ENCODE measurements at regions not wholly inside any gene's neighbourhood (a gene's known extent, or its start where the extent isn't known, plus 50 kb on each side); places are given as distances from the start of the nearest gene placed in this dataset.

DNA sequence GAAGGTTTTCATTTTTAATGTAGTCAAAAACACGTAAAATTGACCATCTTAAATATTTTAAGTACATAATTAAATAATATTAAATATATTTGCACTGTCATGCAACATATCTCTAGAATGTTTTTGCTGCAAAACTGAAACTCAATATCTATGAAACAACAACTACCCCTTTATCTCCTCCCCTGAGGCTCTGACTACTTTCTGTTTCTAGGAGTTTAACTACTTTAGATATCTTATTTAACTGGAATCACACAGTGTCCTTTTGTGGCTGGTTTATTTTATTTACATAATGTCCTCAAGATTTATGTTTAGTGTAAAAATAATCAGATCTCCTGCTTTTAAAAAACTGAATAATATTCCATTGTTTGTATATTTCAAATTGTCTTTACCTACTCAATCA, 2003.9 kb downstream of the TP53TG3F start:
- no peaks in the 10 kb centered on the region for H3K36me3 ChIP-seq (ENCODE audit: control insufficient read depth, insufficient read depth, low read length)
- no peaks in the 10 kb centered on the region for H3K27me3 Mint-ChIP-seq (ENCODE audit: low read depth in 2 of 2)
- DNase-seq (no peak), ATAC-seq (no peak)
- no peaks in the 10 kb centered on the region for H3K27me3 ChIP-seq (ENCODE audit: control insufficient read depth, insufficient read depth, low read length)
- intact Hi-C loops (cut with micrococcal nuclease) = no loop called here
- peaks cover 19 to 30% of the 10 kb centered on the region in 2 donors for H3K9me3 Mint-ChIP-seq
- TF ChIP-seq, protein P1, sequence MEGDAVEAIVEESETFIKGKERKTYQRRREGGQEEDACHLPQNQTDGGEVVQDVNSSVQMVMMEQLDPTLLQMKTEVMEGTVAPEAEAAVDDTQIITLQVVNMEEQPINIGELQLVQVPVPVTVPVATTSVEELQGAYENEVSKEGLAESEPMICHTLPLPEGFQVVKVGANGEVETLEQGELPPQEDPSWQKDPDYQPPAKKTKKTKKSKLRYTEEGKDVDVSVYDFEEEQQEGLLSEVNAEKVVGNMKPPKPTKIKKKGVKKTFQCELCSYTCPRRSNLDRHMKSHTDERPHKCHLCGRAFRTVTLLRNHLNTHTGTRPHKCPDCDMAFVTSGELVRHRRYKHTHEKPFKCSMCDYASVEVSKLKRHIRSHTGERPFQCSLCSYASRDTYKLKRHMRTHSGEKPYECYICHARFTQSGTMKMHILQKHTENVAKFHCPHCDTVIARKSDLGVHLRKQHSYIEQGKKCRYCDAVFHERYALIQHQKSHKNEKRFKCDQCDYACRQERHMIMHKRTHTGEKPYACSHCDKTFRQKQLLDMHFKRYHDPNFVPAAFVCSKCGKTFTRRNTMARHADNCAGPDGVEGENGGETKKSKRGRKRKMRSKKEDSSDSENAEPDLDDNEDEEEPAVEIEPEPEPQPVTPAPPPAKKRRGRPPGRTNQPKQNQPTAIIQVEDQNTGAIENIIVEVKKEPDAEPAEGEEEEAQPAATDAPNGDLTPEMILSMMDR (IDR thresholded peaks at IDR 0.05) = no peak
- no peak overlapping the region for H3K4me3 ChIP-seq (ENCODE audit: low read length)
- no peak overlapping the region for H3K27ac Mint-ChIP-seq
- no peaks in the 10 kb centered on the region for H3K4me1 Mint-ChIP-seq
- H3K36me3 Mint-ChIP-seq = peaks cover 35% of the 10 kb centered on the region
- H3K4me3 Mint-ChIP-seq = no peak overlapping the region
- H3K27ac ChIP-seq (ENCODE audit: low read length) = no peak overlapping the region
- H3K9me3 ChIP-seq (ENCODE audit: control insufficient read depth, insufficient read depth, low read length) = peaks cover 41% of the 10 kb centered on the region
- no peaks in the 10 kb centered on the region for H3K4me1 ChIP-seq (ENCODE audit: control insufficient read depth, insufficient read depth, low read length)
- whole genome bisulfite sequencing (ENCODE audit: insufficient coverage) = no CpG with 5 or more reads among the region's 1 CpG

DNA sequence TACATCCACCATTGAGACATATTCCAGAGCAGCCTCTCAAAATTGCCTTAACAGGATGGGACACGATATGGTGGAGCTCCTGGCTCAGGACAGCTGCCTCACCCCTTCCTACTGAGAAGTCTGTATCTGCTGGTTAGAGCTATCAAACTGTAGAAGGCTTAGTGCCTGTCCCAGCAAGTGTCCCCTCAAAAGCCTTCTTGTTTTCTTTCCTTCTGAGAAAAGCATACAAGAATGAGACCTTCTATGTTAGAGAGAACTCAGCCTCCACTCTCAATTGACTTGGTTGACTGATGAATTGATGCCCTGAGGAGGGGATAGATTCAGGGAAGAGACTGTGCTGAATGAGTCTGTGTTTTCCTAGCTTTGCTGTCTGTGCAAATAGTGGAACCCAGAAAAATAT, 2020.9 kb downstream of the TP53TG3F start:
- TF ChIP-seq, protein P1 (IDR thresholded peaks at IDR 0.05) = no peak
- H3K27me3 ChIP-seq (ENCODE audit: control insufficient read depth, insufficient read depth, low read length) = no peaks in the 10 kb centered on the region
- Mint-ChIP-seq H3K36me3 (peaks cover 16% of the 10 kb centered on the region), H3K4me3 (no peak overlapping the region), H3K9me3 (peaks cover 11 to 31% of the 10 kb centered on the region in 2 donors), H3K27ac (no peak overlapping the region), H3K27me3 (ENCODE audit: low read depth in 2 of 2) (no peaks in the 10 kb centered on the region), H3K4me1 (no peaks in the 10 kb centered on the region)
- intact Hi-C loops (cut with micrococcal nuclease) = no loop called here
- ATAC-seq (no peak), DNase-seq (no peak)
- no peak overlapping the region for H3K27ac ChIP-seq (ENCODE audit: low read length)
- peaks cover 26% of the 10 kb centered on the region for H3K9me3 ChIP-seq (ENCODE audit: control insufficient read depth, insufficient read depth, low read length)
- H3K4me1 ChIP-seq (ENCODE audit: control insufficient read depth, insufficient read depth, low read length) = no peaks in the 10 kb centered on the region
- H3K36me3 ChIP-seq (ENCODE audit: control insufficient read depth, insufficient read depth, low read length) = no peaks in the 10 kb centered on the region
- H3K4me3 ChIP-seq (ENCODE audit: low read length) = no peak overlapping the region
- 13% methylated on average over 1 of the region's 1 CpG for WGBS (ENCODE audit: insufficient coverage)

DNA sequence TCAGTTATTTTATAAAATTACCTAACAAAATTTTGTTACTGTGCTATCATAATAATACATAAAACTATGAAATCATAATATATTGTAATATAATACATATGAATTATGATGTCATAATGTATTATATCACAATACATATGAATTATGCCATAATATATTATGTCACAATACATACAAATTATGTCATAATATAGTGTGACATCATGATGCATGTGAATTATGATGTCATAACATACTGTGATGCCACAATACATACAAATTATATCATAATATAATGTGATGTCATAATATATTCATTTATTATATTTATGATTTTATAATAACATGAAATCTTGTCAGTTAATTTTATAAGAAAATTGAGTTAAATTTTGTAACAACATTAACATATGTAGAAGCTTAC, 2021.6 kb downstream of the TP53TG3F start:
- Histone ChIP-seq H3K27ac (ENCODE audit: low read length) (no peak overlapping the region), H3K9me3 (ENCODE audit: control insufficient read depth, insufficient read depth, low read length) (peaks cover 32% of the 10 kb centered on the region), H3K27me3 (ENCODE audit: control insufficient read depth, insufficient read depth, low read length) (no peaks in the 10 kb centered on the region), H3K36me3 (ENCODE audit: control insufficient read depth, insufficient read depth, low read length) (no peaks in the 10 kb centered on the region), H3K4me1 (ENCODE audit: control insufficient read depth, insufficient read depth, low read length) (no peaks in the 10 kb centered on the region), H3K4me3 (ENCODE audit: low read length) (no peak overlapping the region)
- TF ChIP-seq, protein P1 (IDR thresholded peaks at IDR 0.05) = no peak
- Mint-ChIP-seq H3K36me3 (peaks cover 16% of the 10 kb centered on the region), H3K27me3 (ENCODE audit: low read depth in 2 of 2) (no peaks in the 10 kb centered on the region), H3K9me3 (peaks cover 11 to 31% of the 10 kb centered on the region in 2 donors), H3K4me3 (no peak overlapping the region), H3K4me1 (no peaks in the 10 kb centered on the region), H3K27ac (no peak overlapping the region)
- intact Hi-C loops (cut with micrococcal nuclease) = no loop called here
- DNase-seq (no peak), ATAC-seq (no peak)

DNA sequence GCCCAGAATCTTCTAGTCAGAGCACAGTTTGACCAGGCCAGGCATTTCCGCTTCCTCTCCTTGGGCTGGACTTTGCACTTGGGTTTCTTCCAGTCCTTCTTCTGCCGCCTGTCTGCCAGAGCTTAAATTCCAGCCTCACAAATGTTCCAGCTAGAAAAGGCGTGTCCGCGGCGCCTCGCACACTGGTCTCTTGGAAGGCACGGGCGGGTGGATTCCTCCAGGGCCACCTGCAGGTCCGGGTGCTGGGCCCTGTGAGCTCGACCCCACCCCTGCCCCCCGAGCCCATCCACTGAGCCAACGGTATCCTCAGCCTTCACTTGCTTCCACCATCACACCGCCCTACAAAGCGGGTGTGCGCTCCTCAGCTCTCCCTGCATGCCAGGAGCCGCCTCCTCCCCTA, 2026.5 kb downstream of the TP53TG3F start:
- Mint-ChIP-seq H3K36me3 (peaks cover 9% of the 10 kb centered on the region), H3K9me3 (peaks cover 12 to 35% of the 10 kb centered on the region in 2 donors), H3K4me3 (no peak overlapping the region), H3K27ac (no peak overlapping the region), H3K27me3 (ENCODE audit: low read depth in 2 of 2) (no peaks in the 10 kb centered on the region), H3K4me1 (no peaks in the 10 kb centered on the region)
- ATAC-seq (no peak), DNase-seq (no peak)
- no peak overlapping the region for H3K27ac ChIP-seq (ENCODE audit: low read length)
- whole genome bisulfite sequencing (ENCODE audit: insufficient coverage) = 82% methylated on average over 17 of the region's 17 CpGs
- no peaks in the 10 kb centered on the region for H3K4me1 ChIP-seq (ENCODE audit: control insufficient read depth, insufficient read depth, low read length)
- TF ChIP-seq, protein P1 (IDR thresholded peaks at IDR 0.05) = no peak
- H3K4me3 ChIP-seq (ENCODE audit: low read length) = no peak overlapping the region
- peaks cover 19% of the 10 kb centered on the region for H3K9me3 ChIP-seq (ENCODE audit: control insufficient read depth, insufficient read depth, low read length)
- H3K36me3 ChIP-seq (ENCODE audit: control insufficient read depth, insufficient read depth, low read length) = no peaks in the 10 kb centered on the region
- intact Hi-C loops (cut with micrococcal nuclease) = no loop called here
- H3K27me3 ChIP-seq (ENCODE audit: control insufficient read depth, insufficient read depth, low read length) = no peaks in the 10 kb centered on the region

Measured in natural killer cell (primary cell).